ENCODE measurements at regions not wholly inside any gene's neighbourhood (a gene's known extent, or its start where the extent isn't known, plus 50 kb on each side); places are given as distances from the start of the nearest gene placed in this dataset.

GRCh38 chr1:98001764-98002163 lies 80.9 kb upstream of the DPYD start:
- TF ChIP-seq, protein P1, sequence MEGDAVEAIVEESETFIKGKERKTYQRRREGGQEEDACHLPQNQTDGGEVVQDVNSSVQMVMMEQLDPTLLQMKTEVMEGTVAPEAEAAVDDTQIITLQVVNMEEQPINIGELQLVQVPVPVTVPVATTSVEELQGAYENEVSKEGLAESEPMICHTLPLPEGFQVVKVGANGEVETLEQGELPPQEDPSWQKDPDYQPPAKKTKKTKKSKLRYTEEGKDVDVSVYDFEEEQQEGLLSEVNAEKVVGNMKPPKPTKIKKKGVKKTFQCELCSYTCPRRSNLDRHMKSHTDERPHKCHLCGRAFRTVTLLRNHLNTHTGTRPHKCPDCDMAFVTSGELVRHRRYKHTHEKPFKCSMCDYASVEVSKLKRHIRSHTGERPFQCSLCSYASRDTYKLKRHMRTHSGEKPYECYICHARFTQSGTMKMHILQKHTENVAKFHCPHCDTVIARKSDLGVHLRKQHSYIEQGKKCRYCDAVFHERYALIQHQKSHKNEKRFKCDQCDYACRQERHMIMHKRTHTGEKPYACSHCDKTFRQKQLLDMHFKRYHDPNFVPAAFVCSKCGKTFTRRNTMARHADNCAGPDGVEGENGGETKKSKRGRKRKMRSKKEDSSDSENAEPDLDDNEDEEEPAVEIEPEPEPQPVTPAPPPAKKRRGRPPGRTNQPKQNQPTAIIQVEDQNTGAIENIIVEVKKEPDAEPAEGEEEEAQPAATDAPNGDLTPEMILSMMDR (IDR thresholded peaks at IDR 0.05) = no peak
- TF ChIP-seq POLR2A (IDR thresholded peaks at IDR 0.05) = no peak
